H4 (cell line): ENCODE measurements at regions not wholly inside any gene's neighbourhood (a gene's known extent, or its start where the extent isn't known, plus 50 kb on each side); places are given as distances from the start of the nearest gene placed in this dataset.
"Not testable (repeated sequence)": the region's sequence is repeated elsewhere in the genome, so short reads cannot be mapped to it uniquely, and the experiment has no call there.

ENCODE experiments used
- DNase-seq: peaks from one replicate; pipeline ENCODE4 v3.0.0-alpha.2; 2015; ENCODE audit warnings: low spot score

DNA sequence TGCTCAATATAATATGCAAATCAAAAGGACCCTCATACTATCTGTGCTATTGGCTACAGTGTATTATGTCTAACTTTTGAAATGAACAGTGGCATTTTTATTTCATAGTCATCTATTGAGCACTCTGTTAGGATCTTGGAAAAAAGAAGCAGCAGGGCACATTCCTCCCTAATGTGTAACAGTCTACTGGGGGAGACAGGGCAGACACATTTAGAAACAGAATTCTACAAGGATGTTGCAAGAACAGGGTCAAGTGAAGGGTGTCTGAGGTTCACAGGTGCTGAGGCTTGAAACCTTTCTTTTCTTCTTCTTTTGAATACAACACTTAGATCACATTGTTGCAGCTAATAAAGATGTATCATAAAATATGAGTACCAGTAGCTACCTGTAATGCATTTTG, 129.7 kb upstream of the SLC4A4 start:
- DNase-seq, result no peak

DNA sequence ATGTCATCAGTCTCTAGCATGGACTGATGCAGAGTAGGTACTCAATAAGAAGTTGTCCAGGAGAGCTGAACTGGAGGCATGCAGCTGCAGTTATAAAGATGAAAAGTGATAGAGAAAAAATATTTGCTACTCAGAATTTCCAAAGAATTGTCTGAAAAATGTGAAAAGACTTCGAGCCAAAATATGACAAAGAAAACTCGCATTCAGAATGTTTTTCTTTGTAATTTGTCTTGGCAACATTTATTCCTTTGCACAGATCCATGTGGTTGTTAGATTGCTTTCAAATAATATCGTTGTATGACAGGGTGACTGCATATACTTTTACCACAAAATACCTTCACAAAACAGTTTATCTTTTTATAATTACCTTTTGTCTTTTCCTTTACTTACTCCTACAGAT, 128.0 kb upstream of the SLC4A4 start:
- no peak for DNase-seq

DNA sequence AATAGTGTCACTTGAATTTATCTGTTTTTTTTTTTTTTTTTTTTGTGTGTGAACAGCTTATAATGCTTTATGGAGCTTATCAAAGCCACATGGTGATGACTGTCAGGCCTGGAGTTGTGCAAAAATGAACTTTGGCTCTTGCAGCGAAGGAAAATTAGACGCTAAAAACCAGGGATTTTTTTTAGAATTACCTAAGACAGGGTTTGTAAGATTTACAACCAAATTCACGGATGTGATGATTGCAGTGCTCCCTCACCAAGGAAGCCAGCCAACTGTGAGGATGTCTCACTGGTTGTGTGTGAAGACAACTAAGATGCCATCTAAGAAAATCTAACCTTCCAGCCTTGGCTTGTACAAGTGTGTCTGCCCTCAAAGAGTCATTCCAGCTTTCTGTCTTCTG, 127.1 kb upstream of the SLC4A4 start:
- no peak for DNase-seq

DNA sequence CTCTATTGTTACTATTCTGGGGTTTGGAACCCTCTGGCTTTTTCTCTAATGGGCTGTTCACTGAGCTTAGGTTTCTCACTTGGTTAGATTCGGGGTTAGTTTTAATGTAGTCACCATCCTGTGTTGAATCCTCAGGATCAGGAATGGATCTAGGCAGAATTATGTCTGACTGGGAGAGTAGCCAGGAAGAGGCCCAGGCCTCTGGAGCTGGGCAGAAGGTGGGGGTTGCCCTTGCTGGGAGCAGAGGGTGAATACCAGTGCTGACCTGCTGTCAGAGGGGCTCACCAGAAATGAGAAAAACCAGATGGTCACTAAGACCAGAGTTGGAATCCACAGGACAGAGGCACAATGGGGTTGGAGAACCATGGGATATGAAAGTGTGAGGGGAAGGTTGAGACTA, 126.6 kb upstream of the SLC4A4 start:
- no peak for DNase-seq

DNA sequence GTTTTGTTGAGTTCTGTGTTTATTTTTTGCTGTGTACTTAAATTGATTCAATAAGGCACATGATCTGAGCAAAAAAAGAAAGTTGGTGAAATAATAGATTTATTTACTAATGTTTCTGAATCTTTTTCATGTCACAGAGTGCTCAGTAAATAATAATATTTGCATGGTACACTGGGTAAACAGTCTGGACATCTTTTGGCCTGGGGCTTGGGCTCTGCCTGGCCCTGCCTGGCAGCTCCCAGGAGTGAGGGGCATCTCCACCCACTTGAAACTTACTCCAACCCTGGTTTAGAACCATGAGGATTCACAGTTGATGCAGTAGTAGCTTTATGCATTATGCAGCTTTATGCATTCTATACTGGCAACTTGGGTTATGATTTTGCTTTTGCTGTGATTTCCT, 124.2 kb upstream of the SLC4A4 start:
- DNase-seq, result no peak

DNA sequence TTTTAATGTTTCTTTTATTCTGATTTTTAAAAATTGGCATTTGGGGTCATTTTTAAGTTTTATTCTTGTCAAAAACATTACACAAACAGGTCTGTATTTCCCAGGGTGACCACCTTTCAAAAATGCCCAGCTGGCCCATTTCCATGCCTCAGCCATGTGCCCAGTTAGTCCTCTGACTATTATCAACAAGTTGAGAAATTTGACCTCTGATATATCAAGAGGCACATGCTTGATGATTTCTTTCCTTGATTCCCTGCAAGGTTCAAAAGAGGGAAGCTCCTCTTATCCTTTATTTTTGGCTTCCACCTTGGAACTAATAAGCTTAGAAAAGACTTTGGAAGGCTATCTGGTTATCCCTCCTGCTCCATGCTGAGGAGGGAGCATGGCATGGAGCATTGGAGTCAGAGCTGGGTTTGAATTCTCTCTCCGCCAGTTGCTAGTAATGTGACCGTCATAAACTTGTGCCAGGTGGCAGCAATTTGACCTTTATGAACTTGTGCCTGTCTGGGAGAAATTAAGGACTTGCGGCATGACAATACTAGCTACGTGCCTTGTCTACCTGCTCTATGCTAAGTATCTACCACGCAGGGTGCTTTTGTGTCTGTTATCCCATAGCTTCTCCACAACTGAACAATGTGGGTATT, 122.4 kb upstream of the SLC4A4 start:
- DNase-seq, result no peak

DNA sequence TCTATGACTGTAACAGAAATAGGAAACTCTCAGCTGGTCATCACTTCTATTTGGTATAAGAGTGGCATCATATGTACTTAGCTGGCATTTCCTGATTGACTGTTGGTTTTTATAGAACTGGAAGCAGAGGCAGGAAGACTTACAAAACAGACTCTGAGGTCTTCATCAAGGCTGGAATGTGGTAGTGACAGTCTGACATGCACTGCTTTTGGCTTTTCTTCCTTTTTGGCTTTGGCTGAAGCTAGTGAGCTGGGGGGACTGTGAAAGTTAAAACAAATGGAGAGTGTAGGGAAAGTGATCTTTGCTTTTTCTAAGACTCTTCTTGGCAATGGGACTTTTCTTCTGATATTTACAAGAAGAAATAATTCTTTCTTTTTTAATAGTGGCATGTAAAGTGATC, 121.1 kb upstream of the SLC4A4 start:
- no peak for DNase-seq

DNA sequence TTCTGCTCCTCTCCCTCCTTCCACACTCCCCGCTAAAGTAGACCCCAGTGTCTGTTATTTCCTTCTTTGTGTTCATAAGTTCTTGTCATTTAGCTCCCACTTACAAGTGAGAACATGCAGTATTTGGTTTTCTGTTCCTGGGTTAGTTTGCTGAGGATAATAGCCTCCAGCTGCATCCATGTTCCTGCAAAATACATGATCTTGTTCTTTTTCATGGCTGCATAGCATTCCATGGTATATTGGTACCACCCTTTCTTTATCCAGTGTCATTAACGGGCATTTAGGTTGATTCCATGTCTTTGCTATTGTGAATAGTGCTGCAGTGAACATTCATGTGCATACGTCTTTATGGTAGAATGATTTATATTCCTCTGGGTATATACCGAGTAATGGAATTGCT, 118.0 kb upstream of the SLC4A4 start:
- DNase-seq, result not testable (repeated sequence)

DNA sequence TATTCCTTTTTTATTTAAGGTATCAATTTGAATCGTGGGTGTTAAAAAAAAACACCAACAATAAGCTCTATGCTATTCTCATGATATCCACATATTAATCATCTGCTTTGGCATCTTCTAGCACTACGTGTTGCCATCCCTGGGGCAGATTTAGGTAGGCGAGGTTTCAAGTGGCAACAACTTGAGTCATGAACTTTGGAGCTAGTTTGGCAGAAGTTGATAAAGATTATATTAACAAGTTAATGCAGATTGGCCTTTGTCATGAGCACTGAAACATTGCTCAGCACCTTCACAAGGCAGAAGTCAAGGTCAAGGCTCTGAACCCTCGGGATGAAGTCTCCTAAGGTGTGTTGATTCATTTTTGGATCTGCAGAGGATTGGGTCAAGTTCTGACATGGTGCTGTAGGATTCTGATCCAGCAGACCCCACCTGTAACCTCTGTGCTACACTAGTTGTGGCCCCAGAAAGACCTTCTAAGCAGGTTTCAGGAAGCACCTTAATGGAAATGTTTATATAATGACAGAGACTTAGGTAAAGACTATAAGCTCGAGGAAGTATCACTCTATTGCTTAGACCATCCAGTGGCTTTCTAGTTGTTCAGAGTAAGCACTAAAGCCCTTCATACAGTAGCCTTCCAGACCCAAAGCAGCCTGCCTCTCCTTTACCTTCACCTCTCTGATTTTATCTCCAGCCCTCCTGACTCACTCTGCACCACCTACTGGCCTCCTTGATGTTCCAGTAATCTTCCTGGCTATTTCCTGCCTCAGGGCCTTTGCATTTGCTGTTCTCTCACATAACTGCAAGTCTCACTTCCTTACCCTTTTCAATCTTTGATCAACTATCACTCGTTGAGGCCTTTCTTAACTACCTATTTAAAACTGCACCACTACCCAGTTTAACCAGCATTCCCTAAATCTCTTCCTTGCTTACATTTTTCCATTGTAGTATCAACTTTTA, 117.0 kb upstream of the SLC4A4 start:
- no peak for DNase-seq

DNA sequence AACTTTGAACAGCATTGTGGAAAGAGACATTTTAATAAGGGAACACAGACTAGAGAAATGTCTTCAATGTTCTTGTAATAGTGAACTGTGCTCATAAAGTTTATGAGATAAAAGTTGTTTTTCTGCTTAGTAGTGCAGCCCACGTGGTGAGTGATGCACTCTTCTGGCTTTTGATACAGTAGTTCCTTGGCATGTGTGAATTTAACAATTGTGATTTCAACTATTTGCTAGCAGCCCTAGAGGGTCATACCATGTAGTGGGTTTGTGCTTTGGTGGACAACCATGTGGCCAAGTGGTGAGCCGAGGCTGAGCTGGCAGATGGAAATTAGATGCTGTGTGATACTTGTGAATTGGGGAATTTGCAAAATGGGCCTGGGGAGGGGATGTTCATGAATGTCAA, 116.2 kb upstream of the SLC4A4 start:
- DNase-seq, result no peak

DNA sequence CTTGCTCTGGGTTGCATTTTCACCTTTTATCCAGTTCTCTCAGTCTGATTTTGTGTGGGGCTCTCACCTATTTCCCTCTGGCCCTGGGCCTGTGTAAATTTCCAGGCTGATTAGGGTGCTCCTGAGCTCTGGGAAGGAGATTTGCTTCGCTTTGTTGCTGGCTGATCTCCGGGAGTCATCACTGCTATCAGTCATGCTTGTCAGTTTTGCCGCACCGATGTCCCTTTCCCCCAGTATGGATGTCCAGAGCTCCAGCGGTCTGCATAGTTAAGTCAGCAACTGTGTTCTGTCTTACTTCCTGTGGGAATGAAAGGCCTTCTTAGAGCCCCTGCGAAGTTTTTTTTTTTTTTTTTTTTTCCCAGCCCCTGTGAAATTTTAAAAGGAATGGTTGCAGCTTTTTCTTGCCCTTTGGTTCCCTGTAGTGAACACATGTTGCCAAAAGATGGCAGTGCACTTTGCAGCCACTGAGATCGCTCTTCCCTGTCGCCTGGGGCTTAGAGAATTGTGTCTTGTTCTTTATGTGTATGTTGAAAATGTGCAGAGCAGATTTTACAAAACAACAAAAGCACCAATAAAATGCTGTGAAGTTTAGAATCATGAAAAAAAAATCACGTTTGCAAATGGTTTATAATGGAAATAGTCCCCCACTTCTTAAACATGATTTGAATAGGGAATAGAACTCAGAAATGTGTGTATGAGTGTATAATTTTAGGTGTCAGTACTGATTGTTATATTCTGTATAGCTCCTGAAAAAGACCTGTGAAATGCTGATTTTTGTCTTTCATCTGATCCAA, 109.1 kb upstream of the SLC4A4 start:
- peak; percentile 53 for DNase-seq

DNA sequence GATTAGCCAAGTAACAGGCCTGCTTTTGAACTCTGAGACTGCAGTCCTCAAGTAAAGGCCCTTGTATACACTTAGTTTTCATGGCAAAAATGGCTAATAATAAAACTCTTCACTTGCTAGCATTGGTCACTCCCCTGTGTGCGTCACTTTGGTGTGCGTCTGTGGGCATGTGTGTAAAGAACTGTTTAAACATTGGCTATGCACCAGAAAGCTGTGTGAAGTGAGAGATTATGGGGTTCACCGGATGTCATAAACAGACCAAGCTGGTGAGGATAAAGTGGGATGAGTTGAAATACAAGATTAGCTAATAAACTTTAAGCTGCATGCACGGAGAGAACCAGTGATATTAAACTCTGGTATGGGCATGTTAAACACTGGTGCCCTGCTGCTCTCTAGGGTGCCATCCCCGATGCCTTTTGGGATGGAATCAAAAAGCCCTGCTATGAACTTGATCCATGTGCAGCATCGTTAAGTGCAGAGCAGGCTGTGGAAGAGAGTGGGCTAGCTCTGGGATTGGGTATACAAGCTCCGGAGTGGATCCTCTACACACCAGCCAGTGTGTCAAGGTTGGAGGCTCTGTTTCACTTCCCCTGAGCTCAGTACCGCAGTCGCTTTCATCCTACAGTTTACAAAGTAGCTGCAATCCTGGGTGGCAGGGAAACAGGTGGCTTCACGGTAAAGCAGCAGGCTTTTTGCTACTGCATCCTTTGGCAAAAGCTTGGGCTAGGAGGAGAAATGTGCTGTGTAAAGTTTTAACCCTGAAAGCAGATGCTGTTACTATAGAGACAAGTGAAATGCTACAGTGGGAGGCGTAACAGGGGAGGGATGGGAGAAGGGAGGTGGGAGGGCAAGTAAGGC, 108.3 kb upstream of the SLC4A4 start:
- no peak for DNase-seq

DNA sequence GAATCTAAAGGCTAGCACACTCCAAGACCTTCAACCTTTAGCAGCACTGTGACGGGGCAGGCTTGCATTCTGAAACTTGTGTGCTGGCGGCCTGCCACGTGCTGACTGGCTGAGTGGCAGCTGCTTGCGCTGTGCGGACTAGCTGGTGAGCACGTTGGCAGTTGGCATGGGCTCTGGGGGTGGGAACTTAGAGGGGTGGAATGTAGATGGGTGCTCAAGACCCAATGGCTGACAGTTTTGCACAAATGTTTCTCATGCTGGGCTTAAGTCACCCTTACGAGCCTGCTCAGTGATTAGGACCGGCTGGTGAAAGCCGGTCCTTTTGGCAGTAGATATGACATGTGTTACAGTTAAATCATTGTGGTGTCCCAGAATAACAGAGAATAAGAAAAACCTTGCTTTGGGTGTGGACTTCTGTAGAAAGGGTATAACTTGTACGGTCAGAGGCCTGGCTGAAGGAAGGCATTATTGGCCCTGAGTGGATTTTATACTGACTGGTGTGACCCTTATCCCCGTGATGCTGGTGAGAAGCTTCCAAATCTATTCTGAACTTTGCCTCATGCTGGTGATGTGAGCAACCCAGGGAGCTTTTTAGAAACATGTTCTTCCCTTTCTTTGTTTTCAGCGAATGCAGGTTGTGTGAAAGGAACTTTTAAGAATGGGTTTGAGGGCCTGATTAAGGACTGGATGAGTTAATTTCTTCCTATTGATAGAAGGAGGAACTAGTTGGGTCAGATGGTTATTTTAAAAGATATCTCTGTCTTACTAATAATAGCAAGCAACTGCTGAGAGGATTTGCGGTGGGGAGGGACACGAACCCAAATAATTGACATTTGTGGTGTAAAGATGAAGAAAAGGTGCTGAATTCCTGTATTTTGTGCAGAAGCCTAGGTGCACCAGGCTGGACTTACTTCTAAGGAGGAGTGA, 107.4 kb upstream of the SLC4A4 start:
- DNase-seq, result no peak

DNA sequence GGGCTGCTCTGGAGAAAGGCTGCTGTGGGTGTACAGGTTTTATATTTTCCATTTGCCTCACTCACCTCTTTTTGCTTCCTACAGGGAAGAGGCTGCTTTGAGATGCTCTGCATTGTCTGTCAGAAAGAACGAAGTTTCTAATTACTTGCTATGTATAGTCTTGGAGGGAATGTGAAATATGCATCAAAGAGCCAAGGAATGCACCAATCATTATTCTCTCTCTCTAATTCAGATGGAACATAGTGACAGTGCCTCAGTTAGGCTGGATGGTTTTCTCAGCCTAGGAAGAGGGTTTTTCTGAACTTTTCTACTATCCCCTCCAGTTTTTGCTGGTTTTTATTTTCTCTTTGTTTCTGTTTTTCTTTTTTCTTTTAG, 106.8 kb upstream of the SLC4A4 start:
- DNase-seq, result no peak

DNA sequence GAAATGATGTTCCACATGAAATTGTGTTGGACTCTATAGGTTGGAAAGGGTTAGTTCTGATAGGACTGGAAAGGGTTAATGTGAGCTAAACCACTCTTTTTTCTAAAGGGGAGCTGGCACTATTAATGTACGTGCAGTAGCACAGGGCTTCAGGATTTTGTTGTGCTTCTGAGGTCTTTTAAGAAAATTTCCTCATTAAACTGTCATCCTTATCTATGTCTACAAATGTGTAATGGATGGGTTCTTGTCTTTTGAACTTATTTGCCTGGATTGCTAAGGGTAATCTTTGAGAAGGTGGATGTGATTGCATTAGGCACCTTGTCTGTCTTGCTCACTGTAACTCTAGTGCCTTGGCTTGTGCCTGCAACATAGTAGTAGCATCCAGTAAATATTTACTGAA, 106.0 kb upstream of the SLC4A4 start:
- DNase-seq, result no peak

DNA sequence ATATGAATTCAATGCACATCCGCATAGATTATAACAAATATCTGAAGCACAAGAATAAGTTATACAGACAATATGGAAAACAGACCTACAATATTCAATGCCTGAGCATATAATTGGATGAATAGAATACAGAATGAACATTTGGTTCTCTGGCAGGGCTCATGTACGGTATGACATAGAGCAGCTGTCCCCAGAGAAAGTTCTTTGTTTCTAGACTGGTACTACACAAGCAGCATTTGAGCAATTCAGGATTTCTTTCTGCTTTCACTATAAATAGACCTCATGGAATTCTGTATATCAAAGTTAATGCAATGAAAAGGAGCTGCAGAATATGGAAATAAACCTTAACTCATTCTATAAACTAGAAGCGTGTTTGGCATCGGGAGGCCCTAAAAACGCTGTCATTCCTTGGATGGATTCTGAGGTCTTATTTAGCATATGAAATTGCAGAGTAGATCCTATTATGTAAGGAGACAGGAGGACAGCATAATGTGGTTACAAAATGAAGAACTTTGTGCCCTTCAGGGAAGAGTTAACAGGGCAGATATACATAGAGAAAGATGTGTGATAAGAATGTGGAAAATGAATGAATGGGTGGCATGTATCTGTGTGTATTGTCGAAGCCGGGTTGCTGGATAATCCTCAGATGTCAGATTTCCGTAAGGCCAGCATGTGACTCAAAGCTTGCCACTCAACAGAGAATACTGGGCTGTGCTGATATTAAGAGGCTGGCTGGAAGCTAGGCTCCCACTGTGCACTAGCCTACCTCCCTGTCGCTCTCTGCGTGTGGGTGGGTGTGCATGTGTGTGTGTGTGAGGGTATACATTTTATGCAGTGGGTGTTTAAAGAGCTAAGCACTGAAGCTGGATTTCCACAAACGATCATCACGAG, 103.3 kb upstream of the SLC4A4 start:
- no peak for DNase-seq

DNA sequence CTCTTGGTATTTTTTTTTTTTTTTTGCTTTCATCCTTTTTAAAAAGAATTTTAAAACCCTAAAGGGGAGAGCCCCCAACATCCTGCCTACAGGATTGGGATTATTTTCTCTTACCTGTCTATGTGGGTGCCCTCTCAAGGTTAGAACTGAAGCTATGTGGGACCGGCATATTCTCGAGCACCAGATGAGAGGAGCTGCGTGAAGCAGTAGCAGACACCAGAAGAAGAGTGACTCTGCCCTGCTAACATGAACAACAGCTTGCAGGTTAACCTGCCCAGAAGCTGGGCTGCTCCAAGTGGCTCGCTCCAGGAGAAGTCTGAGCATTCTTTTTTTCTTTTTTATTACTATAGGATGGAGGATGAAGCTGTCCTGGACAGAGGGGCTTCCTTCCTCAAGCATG, 102.6 kb upstream of the SLC4A4 start:
- no peak for DNase-seq

DNA sequence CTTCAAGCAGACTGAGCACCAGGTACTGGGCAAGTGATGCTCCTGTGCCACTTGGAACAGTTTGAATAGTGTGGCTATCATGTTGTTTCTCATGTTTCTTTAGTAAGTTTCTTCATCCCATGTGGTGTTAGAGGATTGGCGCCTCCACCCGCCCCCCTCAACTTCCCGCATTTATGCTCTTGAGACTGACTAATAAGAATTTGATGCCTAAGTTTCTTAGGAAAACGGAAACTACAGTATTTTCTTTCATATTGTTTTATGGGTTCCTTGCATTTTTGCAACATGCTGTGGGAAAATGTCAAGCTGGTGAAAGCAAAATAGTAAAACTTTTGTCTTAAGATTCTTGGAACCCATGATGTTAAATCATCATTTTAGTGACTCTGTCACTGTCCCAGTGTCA, 101.2 kb upstream of the SLC4A4 start:
- no peak for DNase-seq

DNA sequence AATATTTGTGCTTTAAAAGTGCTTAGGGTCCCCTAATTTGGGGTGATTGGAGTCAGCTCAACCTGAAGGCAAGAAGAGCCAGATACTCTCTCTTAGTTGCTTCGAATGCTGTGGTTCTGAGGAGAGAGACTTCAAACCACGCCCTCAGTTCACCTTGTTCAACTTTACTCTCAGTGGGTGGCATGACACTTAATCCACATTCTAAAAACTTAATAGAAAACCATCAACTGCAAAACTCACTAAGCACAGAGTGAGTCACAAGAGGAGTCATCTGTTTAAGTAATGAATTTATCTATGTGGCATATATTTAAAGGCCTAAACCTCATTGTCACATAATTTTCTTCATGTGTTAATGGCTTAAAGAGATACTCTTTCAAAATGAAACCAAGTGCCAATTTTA, 99.5 kb upstream of the SLC4A4 start:
- DNase-seq, result peak; percentile 38

DNA sequence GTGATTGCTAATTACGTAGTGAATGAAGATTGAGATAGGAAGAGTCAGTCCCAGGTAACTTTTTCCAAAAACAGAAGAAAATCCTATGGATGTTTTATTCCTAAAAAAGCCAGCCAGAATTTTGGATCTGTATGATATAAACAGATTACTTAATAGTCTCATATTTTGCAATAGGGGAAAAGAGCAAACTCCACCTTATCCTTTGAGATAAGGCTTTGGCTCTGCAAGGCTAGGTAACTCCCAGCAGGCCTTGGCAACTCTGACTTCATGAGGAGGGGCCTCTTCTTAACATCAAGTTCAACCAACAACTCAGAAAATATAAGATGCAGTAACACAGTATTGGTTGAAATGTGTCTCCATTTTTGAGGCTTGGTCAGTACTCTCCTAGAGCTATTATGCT, 98.7 kb upstream of the SLC4A4 start:
- DNase-seq, result no peak
